Transverse colon (tissue), 4 donors: ENCODE measurements at regions not wholly inside any gene's neighbourhood (a gene's known extent, or its start where the extent isn't known, plus 50 kb on each side); places are given as distances from the start of the nearest gene placed in this dataset.
A peak's percentile ranks its signal among the peaks of the same experiment; 100 is the strongest.

Experiments used
- EP300 ChIP-seq: sonication (generic); formaldehyde crosslinking; IDR thresholded peaks from one replicate; pipeline ENCODE4 v1.6.1; 2017; ENCODE audit warnings: antibody characterized with exemption, low read depth
- POLR2A ChIP-seq: fragments of 450-650 bp; IDR thresholded peaks from one replicate; pipeline ENCODE4 v1.6.1; 2016; ENCODE audit warnings: antibody characterized with exemption, mild to moderate bottlenecking, moderate library complexity
- POLR2AphosphoS5 ChIP-seq, 3 donors: sonication (generic); formaldehyde crosslinking; IDR thresholded peaks; one replicate each; pipeline ENCODE4 v1.6.1; 2016; ENCODE audit warnings: antibody characterized with exemption in 3 of 3
- TF ChIP-seq, protein P1 (sequence below), 5 experiments: fragments of 200-600 bp in 3 of 5; fragments of 450-650 bp in 2 of 5; sonication (generic) in 3 of 5; IDR thresholded peaks; 1 replicate in 2 of 5; 2 replicates in 3 of 5; pipeline ENCODE4 v1.5.1; 2016 to 2017; ENCODE audit warnings: antibody characterized with exemption in 5 of 5, inconsistent platforms in 3 of 5, mild to moderate bottlenecking in 2 of 5, moderate library complexity in 1 of 5

DNA sequence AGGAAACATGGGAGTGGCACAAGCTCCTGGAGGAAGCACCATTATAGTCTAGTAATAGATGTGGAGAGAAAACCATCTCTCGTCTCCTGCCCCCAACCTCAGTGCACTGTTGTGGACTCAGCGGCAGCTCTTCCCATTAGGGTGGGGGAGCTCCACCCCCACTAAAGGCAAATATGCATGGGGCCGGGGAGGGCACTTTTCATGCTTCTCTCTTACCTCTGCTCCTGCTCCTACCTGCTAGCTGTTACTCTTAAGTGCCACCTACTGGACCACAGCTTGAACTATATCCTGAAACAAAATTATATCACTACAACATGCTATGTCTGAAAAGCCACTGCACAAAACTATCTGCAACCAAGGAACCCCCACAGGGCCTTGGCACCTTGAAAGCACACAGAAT lies 112.6 kb upstream of the DACH1 start:
- TF ChIP-seq, protein P1, sequence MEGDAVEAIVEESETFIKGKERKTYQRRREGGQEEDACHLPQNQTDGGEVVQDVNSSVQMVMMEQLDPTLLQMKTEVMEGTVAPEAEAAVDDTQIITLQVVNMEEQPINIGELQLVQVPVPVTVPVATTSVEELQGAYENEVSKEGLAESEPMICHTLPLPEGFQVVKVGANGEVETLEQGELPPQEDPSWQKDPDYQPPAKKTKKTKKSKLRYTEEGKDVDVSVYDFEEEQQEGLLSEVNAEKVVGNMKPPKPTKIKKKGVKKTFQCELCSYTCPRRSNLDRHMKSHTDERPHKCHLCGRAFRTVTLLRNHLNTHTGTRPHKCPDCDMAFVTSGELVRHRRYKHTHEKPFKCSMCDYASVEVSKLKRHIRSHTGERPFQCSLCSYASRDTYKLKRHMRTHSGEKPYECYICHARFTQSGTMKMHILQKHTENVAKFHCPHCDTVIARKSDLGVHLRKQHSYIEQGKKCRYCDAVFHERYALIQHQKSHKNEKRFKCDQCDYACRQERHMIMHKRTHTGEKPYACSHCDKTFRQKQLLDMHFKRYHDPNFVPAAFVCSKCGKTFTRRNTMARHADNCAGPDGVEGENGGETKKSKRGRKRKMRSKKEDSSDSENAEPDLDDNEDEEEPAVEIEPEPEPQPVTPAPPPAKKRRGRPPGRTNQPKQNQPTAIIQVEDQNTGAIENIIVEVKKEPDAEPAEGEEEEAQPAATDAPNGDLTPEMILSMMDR (IDR thresholded peaks at IDR 0.05), result peak in 3 of 5 experiments; percentile 16 to 26 (median 21)
- TF ChIP-seq POLR2AphosphoS5 (IDR thresholded peaks at IDR 0.05), result no peak
- no peak for TF ChIP-seq POLR2A
- no peak for TF ChIP-seq EP300
